ENCODE measurements at regions not wholly inside any gene's neighbourhood (a gene's known extent, or its start where the extent isn't known, plus 50 kb on each side); places are given as distances from the start of the nearest gene placed in this dataset.

- no peak for DNase-seq
Observed at GRCh38 chr6:43965628-43966373, 161.5 kb downstream of the MRPL14 start.

- DNase-seq, result no peak
Observed at GRCh38 chr6:43964659-43965570, 162.3 kb downstream of the MRPL14 start.

- no peak for DNase-seq
Observed at GRCh38 chr6:43963877-43964658, 163.2 kb downstream of the MRPL14 start.

- DNase-seq, result no peak
Observed at GRCh38 chr6:43963203-43963602, 164.0 kb downstream of the MRPL14 start.

GRCh38 chr6:43962458-43962857, 164.8 kb downstream of the MRPL14 start:
- DNase-seq, result no peak

- DNase-seq, result no peak
Observed at GRCh38 chr6:43957273-43957672, 170.0 kb downstream of the MRPL14 start.

GRCh38 chr6:43956478-43956877, 170.8 kb downstream of the MRPL14 start:
- DNase-seq, result no peak

- DNase-seq, result no peak
Observed at GRCh38 chr6:43954311-43955131, 172.7 kb downstream of the MRPL14 start.

- DNase-seq, result peak in 1 of 2 experiments; percentile 23
Observed at GRCh38 chr6:43953794-43954310, 173.4 kb downstream of the MRPL14 start.

- no peak for DNase-seq
Observed at GRCh38 chr6:43953256-43953655, 174.0 kb downstream of the MRPL14 start.

- DNase-seq, result no peak
Observed at GRCh38 chr6:43952746-43953145, 174.5 kb downstream of the MRPL14 start.

- DNase-seq, result no peak
Observed at GRCh38 chr6:43951756-43952675, 175.2 kb downstream of the MRPL14 start.

- peak in 1 of 2 experiments; percentile 15 for DNase-seq
Observed at GRCh38 chr6:43951063-43951755, 176.0 kb downstream of the MRPL14 start.

- DNase-seq, result no peak
Observed at GRCh38 chr6:43950731-43951062, 176.6 kb downstream of the MRPL14 start.

GRCh38 chr6:43950051-43950605, 177.1 kb downstream of the MRPL14 start:
- no peak for DNase-seq

GRCh38 chr6:43949551-43949991, 177.7 kb downstream of the MRPL14 start:
- DNase-seq, result no peak

- no peak for DNase-seq
Observed at GRCh38 chr6:43948527-43949485, 178.4 kb downstream of the MRPL14 start.

GRCh38 chr6:43947860-43948259, 177.8 kb downstream of the VEGFA start:
- no peak for DNase-seq

Data from NCI-H1930 (cell line).